Dedifferentiated amniotic fluid mesenchymal stem cell (primary cell): ENCODE measurements at regions not wholly inside any gene's neighbourhood (a gene's known extent, or its start where the extent isn't known, plus 50 kb on each side); places are given as distances from the start of the nearest gene placed in this dataset.

Experiments used
- DNase-seq: peaks from one replicate; pipeline ENCODE4 v3.0.0-alpha.2; 2016; ENCODE audit errors: extremely low spot score

GRCh38 chr13:31081316-31081715 lies 80.4 kb downstream of the HSPH1 start:
- DNase-seq, result no peak

GRCh38 chr13:31074756-31075155 lies 86.9 kb downstream of the HSPH1 start:
- no peak for DNase-seq

DNA sequence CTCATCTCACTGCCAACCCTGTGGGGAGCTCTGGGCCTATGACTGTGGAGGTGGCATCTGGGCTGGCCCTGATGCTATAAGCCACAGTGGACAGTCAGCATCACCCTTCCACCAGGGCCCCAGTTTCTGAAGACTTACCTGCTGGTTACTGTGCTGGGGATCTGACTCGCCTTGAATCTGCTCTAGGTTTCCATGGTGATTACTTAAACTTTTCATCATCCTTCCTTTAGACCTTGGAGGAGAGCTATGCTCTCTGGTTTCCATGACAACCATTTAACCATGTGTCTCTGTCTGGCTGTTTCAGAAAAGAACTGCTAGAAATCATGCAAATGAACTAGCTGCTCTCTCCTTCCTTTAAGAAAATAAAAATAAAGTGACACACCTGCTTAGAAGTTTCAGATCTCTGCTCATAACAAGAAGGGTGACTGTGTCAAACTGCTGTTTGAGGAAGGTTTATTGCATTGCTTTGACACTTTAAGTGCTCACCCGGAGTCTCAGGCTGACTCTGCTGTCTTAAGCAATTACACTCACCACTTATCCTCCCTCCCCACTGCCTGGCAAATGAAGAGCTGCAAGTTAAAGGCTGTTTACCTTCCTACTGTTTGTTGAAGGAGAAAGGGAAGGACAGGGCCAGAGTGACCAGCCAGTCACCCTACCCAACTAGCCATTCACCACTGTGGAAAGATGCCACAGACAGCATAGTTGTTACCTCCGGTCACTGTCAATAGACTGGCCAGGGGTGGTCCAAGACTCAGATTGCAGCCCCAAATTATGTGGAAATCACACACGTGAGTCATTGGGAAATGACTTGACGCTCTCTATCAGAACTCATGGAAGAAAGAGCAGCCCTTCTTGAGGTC lies 87.6 kb downstream of the HSPH1 start:
- no peak for DNase-seq

GRCh38 chr13:31072041-31072440 lies 89.7 kb downstream of the HSPH1 start:
- no peak for DNase-seq

GRCh38 chr13:31069808-31070534 lies 91.7 kb downstream of the HSPH1 start:
- no peak for DNase-seq

- no peak for DNase-seq
These were observed 93.6 kb downstream of the HSPH1 start for GRCh38 chr13:31068119-31068423.

DNA sequence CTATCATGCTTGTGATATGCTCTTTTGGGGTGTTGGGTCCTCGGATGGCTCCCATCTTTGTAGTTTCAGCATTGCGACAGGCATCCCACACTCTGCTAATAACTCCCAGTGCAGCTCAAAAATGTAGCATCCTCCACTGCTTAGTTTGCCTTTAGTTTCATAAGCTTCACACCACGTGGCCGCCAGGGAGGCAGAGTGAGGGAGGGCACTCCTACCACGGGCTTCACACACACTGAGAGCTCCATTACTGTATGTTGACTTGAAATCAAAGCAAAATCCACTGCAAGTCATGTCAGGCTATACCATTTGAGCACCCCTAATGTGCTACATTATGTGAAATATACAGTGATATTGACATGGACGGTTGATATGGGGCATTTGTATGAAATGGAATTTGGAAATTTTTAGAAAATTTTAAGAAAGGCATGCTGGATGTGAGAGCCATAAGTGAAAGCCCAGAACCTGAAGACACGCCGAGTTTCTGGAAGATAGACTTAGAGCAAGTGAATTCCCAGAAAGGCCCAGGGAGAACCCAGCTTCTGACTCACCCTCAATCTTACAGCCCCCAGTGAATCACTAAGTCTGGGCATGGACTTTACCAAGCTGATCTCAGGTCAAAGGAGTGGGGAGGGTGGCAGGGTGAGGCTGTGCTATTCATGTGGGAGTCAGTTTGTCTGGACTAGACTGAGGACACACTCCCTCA lies 94.1 kb downstream of the HSPH1 start:
- DNase-seq, result peak; percentile 29

- DNase-seq, result no peak
These were observed 97.1 kb downstream of the HSPH1 start for GRCh38 chr13:31064636-31065035.

DNA sequence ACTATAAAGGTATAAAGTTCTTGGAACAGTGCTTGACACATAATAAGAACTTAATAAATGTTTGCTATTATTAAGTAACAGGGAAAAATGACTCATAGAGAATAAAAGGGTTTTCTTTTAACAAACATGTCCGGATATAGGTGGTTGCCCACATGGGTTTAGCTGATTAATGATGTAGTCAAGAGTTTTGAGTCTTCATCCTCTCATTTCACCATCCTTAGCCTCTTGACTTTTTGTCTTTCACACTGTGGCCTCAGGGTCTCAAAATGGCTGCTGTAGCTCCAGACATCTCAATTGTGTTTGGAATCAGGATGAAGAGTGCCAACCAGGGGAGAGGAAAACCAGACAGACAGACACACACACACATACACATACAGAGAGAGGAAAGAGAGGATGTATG lies 97.9 kb downstream of the HSPH1 start:
- no peak for DNase-seq

DNA sequence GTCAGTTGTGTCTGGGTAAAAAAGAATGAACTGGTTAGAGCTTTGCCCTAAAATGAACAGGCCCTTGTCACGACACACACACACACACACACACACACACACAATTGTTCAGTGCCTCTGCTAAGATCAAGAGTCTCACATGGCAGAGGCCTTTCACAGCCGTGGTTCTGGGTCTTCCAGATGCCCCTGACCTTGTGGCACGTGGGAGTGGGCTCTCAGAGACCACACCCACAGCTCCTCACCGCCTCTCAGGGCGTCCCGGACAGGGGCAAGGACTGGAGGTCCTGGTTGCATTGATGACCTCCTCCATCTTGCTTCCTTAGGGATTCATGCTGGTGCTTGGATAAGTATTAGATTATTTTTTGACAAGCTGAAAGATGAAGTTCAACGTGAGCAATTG lies 101.0 kb downstream of the HSPH1 start:
- DNase-seq, result no peak

DNA sequence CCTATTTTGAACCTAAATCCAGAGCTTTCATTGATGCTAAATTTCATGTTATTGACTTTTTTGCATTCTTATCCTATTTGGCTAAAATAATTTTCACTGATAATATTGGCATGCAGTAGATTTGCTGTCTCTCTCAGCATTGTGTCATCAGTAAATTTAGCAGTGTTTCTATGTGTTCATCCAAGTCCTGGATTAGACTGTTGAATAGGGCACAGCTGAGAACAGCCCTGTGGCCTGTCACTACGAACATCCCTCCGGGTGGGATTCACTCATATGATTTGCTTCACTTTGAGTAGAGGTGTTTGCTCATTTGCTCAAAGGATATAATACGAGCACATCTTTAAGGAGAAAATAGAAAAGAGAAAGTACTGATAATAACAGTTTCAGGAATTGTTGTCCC lies 101.5 kb downstream of the HSPH1 start:
- DNase-seq, result no peak

DNA sequence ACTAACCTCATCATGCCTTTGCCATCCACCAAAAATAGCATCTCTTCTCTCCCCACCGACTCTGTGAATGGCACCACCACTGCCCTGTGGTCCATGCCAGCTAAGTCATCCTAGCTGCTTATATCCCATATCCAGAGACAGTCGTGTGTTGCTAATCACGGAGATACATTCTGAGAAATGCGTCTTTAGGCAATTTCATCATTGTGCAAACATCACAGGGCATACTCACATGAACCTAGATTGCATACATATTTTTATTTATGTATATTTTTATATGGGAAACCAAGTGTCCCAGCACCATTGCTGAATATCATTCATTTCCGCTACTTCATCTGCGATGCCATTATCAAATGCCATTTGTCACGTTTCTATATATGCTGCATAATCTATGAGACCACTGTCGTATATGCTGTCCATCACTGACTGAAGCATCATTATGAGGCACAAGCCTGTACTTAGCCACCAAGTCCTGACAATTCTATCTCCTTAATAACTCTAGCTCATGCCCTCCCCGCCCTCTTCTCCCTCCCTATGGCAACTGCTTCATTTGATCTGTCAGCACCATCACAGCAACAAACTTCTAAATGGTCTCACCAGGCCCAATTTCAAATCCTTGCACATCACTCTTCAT lies 104.2 kb downstream of the HSPH1 start:
- DNase-seq, result no peak

- no peak for DNase-seq
These were observed 104.9 kb downstream of the HSPH1 start for GRCh38 chr13:31056644-31057271.

DNA sequence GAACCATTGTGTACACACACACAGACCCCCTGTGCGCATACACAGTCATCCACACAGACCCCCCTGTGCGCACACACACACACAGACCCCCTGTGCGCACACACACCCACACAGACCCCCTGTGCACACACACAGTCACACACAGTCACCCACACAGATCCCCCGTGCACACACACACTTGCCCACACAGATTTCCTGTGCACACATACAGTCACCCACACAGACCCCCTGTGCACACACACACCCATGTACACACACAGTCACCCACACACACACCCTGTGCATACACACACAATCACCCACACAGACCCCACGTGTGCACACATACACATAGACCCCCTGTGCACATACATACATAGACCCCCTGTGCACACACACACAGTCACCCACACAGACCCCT lies 106.1 kb downstream of the HSPH1 start:
- DNase-seq, result no peak

DNA sequence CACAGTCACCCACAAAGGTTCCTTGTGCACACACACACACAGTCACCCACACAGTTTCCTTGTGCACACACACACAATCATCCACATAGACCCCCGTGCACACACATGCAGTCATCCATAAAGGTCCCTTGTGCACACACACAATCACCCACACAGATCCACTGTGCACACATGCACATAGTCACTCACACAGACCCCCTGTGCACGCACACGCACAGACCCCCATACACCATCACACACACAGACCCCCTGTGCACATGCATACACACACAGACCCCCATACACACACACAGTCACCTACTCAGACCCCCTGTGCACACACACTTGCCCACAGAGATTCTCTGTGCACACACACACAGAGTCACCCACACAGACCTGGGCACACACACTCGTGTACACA lies 107.1 kb downstream of the HSPH1 start:
- no peak for DNase-seq

DNA sequence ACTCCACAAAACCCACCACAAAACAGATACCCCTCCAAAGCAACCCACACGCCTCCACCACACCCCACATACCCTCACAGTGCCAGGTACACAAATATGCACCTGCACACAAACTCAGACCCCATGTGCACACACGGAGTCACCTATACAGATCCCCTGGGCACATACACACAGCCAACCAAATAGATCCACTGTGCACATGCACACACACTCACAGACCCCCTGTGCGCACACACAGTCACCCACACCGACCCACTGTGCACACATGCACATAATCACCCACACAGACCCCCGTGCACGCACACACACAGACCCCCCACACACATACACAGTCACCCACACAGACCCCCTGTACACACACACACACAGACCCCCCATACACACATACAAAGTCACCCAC lies 107.8 kb downstream of the HSPH1 start:
- DNase-seq, result no peak

DNA sequence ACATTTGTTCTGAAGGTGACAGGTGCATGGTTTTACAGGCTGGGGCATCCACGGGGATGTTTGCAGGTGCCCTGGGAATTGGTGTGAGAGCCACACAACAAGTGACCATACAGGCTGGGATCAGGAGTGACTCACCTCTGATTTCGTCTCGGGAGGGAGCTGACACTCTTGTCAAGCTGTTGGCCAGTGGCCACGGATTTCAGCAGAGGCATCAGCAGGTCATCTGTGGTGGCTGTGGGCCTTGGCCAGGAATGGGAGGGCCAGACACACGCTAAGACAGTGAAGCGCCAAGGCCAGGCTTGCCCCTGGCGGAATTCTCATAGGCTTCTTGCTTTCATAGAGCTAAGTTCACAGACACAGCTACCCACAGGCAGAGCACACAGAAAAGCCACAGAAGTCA lies 108.6 kb downstream of the HSPH1 start:
- no peak for DNase-seq

DNA sequence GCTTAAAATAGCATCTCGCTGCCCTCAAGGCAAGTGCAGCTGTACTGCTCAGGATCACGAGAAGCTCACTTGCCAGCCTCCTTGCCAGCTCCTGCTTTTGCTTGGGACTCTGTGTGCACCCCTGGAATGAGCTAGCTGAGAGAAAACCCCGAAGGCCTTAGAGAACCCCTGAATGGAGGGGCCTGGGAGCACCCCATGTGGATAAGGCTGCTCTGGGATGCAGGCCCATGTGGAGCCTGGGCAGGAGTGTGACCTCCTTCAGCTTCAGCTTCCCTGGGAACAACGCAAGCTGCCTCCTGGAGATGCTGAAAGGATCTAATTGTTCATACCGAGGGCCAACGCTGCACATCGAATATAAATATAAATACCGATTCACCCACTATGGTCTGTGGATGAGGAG lies 109.2 kb downstream of the HSPH1 start:
- DNase-seq, result no peak

DNA sequence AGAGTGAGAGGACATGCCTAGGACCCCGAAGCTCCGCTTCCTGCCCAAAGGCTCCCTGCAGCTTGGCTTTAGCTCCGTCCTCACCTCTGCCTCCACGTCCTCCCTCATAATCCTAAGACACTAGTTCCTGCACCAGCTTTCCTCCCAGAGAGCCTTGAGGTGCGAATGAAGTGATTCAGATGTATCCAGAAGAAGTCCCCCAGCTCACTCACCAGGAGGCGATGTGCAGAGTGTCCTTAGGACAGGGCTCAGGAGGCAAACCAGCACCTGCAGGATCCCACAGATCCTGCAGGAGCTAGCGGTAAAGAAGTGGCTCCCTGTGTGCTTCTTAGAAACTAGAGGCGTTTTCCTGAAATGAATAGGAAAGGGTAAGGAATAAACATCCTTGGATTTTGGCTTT lies 109.7 kb downstream of the HSPH1 start:
- DNase-seq, result no peak

- no peak for DNase-seq
These were observed 111.0 kb downstream of the HSPH1 start for GRCh38 chr13:31050486-31051400.

GRCh38 chr13:31049833-31050232 lies 111.9 kb downstream of the HSPH1 start:
- DNase-seq, result no peak
